KMS-11 (cell line): ENCODE measurements at regions not wholly inside any gene's neighbourhood (a gene's known extent, or its start where the extent isn't known, plus 50 kb on each side); places are given as distances from the start of the nearest gene placed in this dataset.

Source experiments
- H2AFZ ChIP-seq: fragments of 200-600 bp; sonication (generic); 2 replicates; pipeline ENCODE4 v1.6.1; 2016; ENCODE audit warnings: antibody characterized with exemption, mixed run types, low read depth
- H3K27ac ChIP-seq: fragments of 200-600 bp; sonication (generic); 2 replicates; pipeline ENCODE4 v1.6.1; 2016; ENCODE audit warnings: mild to moderate bottlenecking, mixed run types
- H3K27me3 ChIP-seq: fragments of 200-600 bp; sonication (generic); 2 replicates; pipeline ENCODE4 v1.6.1; 2017; ENCODE audit warnings: mild to moderate bottlenecking, low read depth, mixed run types, moderate library complexity; ENCODE audit not compliant: insufficient read depth
- H3K36me3 ChIP-seq: fragments of 200-600 bp; sonication (generic); 2 replicates; pipeline ENCODE4 v1.6.1; 2017; ENCODE audit warnings: mild to moderate bottlenecking, mixed run types; ENCODE audit not compliant: insufficient read depth
- H3K4me1 ChIP-seq: fragments of 200-600 bp; sonication (generic); 2 replicates; pipeline ENCODE4 v1.6.1; 2016; ENCODE audit warnings: mild to moderate bottlenecking, low read depth, mixed run types; ENCODE audit not compliant: poor library complexity, severe bottlenecking
- H3K4me2 ChIP-seq: fragments of 200-600 bp; sonication (generic); 2 replicates; pipeline ENCODE4 v1.7.0; 2016; ENCODE audit warnings: mild to moderate bottlenecking, mixed run types
- H3K4me3 ChIP-seq: fragments of 200-600 bp; sonication (generic); IDR thresholded peaks from 2 replicates; pipeline ENCODE4 v1.6.1; 2017; ENCODE audit warnings: low read depth, low read length, mixed read lengths; ENCODE audit not compliant: insufficient read depth
- H3K79me2 ChIP-seq: fragments of 200-600 bp; sonication (generic); 2 replicates; pipeline ENCODE4 v1.6.1; 2016; ENCODE audit warnings: low read depth, mixed run types; ENCODE audit not compliant: insufficient read depth
- H3K9ac ChIP-seq: fragments of 200-600 bp; sonication (generic); 2 replicates; pipeline ENCODE4 v1.6.1; 2016; ENCODE audit warnings: mild to moderate bottlenecking, mixed run types
- H4K20me1 ChIP-seq: fragments of 200-600 bp; sonication (generic); 2 replicates; pipeline ENCODE4 v1.6.1; 2016; ENCODE audit warnings: mild to moderate bottlenecking, mixed run types; ENCODE audit not compliant: insufficient read depth
- TF ChIP-seq, protein P1 (sequence below): fragments of 200-600 bp; sonication (generic); conservative IDR thresholded peaks from 2 replicates; pipeline ENCODE4 v1.6.1; 2017; ENCODE audit warnings: low read depth, mild to moderate bottlenecking, antibody characterized with exemption, low read length, moderate library complexity, mixed read lengths

DNA sequence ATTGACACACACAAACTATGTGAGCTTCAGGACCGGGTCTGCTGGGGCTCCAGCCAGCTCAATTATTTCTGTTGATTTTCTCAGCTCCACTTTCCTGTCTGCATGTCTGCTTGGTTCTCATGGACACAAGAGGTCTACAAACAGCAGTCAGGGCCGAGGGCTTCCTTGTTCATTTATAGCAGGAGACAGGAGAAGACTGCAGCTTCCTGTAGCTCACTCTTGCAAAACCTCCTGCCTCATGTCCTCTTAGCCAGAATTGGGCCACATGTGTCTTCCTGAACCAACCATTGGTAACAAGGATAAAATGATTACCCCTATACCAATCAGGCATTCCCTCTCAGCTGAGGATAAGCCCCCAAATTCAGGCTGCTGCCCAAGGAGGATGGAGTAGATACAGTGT, 182.8 kb downstream of the TLE3 start:
- Histone ChIP-seq H3K36me3 (no peaks in the 10 kb centered on the region), H3K4me1 (no peaks in the 10 kb centered on the region), H3K4me2 (no peak overlapping the region), H2AFZ (no peak overlapping the region), H4K20me1 (no peaks in the 10 kb centered on the region), H3K27me3 (no peaks in the 10 kb centered on the region), H3K79me2 (no peaks in the 10 kb centered on the region), H3K4me3 (no peak overlapping the region), H3K9ac (no peak overlapping the region), H3K27ac (no peak overlapping the region)
- TF ChIP-seq, protein P1, sequence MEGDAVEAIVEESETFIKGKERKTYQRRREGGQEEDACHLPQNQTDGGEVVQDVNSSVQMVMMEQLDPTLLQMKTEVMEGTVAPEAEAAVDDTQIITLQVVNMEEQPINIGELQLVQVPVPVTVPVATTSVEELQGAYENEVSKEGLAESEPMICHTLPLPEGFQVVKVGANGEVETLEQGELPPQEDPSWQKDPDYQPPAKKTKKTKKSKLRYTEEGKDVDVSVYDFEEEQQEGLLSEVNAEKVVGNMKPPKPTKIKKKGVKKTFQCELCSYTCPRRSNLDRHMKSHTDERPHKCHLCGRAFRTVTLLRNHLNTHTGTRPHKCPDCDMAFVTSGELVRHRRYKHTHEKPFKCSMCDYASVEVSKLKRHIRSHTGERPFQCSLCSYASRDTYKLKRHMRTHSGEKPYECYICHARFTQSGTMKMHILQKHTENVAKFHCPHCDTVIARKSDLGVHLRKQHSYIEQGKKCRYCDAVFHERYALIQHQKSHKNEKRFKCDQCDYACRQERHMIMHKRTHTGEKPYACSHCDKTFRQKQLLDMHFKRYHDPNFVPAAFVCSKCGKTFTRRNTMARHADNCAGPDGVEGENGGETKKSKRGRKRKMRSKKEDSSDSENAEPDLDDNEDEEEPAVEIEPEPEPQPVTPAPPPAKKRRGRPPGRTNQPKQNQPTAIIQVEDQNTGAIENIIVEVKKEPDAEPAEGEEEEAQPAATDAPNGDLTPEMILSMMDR = no peak

DNA sequence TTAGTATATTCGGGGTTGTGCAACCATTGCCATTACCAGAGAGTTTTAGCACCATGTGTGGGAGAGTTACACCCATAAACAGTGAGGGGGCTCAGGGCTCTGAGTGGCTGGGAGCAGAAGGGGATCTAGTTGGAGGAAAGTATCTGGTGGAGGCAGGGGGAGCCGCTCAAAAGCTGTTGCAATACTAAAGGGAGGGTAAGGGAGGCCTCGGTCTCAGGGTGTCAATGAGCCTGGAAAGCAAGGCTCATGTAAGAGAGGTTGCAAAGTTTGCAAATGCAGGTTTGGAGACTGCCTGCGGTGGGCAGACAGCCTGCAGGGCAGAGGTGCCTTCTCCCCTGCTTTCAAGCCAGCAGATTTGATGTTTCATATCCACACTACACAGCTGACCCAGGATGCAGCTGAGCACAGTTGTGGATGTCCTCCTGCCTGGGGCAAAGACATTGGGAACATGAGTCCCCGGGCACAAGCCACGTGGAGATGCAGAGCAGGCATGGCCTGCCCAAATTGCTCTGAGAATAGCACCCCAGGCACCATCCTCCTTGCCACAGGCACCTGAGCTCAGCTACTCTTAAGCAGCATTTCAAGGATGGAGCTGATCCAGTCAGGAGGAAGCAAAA, 181.4 kb downstream of the TLE3 start:
- Histone ChIP-seq H3K9ac (no peak overlapping the region), H3K4me1 (no peaks in the 10 kb centered on the region), H3K4me2 (no peak overlapping the region), H3K79me2 (no peaks in the 10 kb centered on the region), H3K4me3 (no peak overlapping the region), H2AFZ (no peak overlapping the region), H3K27ac (no peak overlapping the region), H3K36me3 (no peaks in the 10 kb centered on the region), H3K27me3 (no peaks in the 10 kb centered on the region), H4K20me1 (no peaks in the 10 kb centered on the region)
- TF ChIP-seq, protein P1 = no peak

DNA sequence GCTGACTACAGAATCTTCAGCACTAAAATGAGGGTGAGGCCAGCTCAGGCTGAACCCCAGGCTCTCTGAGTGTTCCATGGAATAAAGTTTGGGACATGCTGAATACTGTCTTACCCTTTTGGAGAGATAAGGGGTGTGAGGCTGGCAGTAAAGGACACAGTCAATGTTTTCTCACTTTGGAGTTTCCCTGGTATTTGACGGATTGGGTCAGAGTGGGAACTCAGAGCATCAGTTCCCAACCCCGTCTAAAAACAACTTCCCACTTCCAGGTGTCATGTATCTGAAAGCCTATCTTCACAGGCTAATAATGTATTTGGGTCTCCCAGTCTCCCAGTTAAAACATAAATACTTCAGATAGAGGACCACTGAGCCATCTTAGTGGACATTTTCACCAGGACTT, 180.7 kb downstream of the TLE3 start:
- Histone ChIP-seq H3K4me2 (no peak overlapping the region), H3K4me1 (no peaks in the 10 kb centered on the region), H3K36me3 (no peaks in the 10 kb centered on the region), H3K9ac (no peak overlapping the region), H3K27me3 (no peaks in the 10 kb centered on the region), H4K20me1 (no peaks in the 10 kb centered on the region), H3K4me3 (no peak overlapping the region), H3K79me2 (no peaks in the 10 kb centered on the region), H2AFZ (no peak overlapping the region), H3K27ac (no peak overlapping the region)
- TF ChIP-seq, protein P1 = no peak

DNA sequence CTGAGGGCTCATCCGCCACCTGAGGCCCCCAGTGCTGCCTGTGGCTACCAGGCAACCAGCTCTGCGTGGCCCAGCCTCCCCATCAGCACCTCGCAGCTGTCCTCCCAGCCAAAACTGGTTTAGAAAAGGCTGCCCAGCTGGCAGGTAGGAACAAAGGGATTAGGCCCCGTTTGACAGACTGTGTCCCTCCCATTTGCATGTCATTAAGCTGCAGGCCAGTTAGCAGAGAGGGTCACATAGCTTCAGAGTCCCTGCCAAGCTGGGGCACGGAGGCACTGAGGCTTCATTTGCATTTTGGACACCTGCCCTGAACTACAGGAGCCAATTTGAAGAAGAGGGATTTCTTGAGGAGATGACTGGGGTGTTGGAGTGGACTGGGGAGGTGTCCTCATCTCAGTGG, 177.9 kb downstream of the TLE3 start:
- Histone ChIP-seq H3K36me3 (no peaks in the 10 kb centered on the region), H3K79me2 (no peaks in the 10 kb centered on the region), H3K27me3 (no peaks in the 10 kb centered on the region), H3K4me2 (no peak overlapping the region), H3K9ac (no peak overlapping the region), H3K4me3 (no peak overlapping the region), H2AFZ (no peak overlapping the region), H4K20me1 (no peaks in the 10 kb centered on the region), H3K4me1 (no peaks in the 10 kb centered on the region), H3K27ac (no peak overlapping the region)
- TF ChIP-seq, protein P1 = no peak
